Right hindlimb (tissue), 1 donor: ENCODE measurements at regions not wholly inside any gene's neighbourhood (a gene's known extent, or its start where the extent isn't known, plus 50 kb on each side); places are given as distances from the start of the nearest gene placed in this dataset.

ENCODE experiments used
- DNase-seq: peaks from one replicate; pipeline ENCODE4 v3.0.0-alpha.2; 2018

GRCh38 chr7:52877240-52877639, 158.2 kb upstream of the POM121L12 start:
- no peak for DNase-seq

- DNase-seq = no peak
Measured at GRCh38 chr7:52876402-52876801, 159.0 kb upstream of the POM121L12 start.

GRCh38 chr7:52863652-52864051, 171.8 kb upstream of the POM121L12 start:
- DNase-seq = no peak

GRCh38 chr7:52862321-52862720, 173.1 kb upstream of the POM121L12 start:
- no peak for DNase-seq

GRCh38 chr7:52857367-52857766, 178.1 kb upstream of the POM121L12 start:
- DNase-seq = no peak

GRCh38 chr7:52854681-52855080, 180.8 kb upstream of the POM121L12 start:
- no peak for DNase-seq

GRCh38 chr7:52851547-52851946, 183.9 kb upstream of the POM121L12 start:
- DNase-seq = no peak

GRCh38 chr7:52843436-52843835, 192.0 kb upstream of the POM121L12 start:
- DNase-seq = no peak

GRCh38 chr7:52842202-52842900, 193.1 kb upstream of the POM121L12 start:
- DNase-seq = no peak

GRCh38 chr7:52838981-52839411, 196.4 kb upstream of the POM121L12 start:
- peak; percentile 30 for DNase-seq

GRCh38 chr7:52831321-52831720, 204.1 kb upstream of the POM121L12 start:
- no peak for DNase-seq

- DNase-seq = no peak
Measured at GRCh38 chr7:52830801-52831200, 204.6 kb upstream of the POM121L12 start.

GRCh38 chr7:52826515-52827265, 208.7 kb upstream of the POM121L12 start:
- DNase-seq = no peak

GRCh38 chr7:52825611-52826010, 209.8 kb upstream of the POM121L12 start:
- DNase-seq = no peak

- DNase-seq = no peak
Measured at GRCh38 chr7:52811537-52811936, 223.9 kb upstream of the POM121L12 start.

- no peak for DNase-seq
Measured at GRCh38 chr7:52799817-52800216, 235.6 kb upstream of the POM121L12 start.

- DNase-seq = no peak
Measured at GRCh38 chr7:52797801-52798200, 237.6 kb upstream of the POM121L12 start.

- DNase-seq = no peak
Measured at GRCh38 chr7:52794621-52795020, 240.8 kb upstream of the POM121L12 start.

GRCh38 chr7:52791176-52791700, 244.2 kb upstream of the POM121L12 start:
- no peak for DNase-seq

- no peak for DNase-seq
Measured at GRCh38 chr7:52786174-52786573, 249.3 kb upstream of the POM121L12 start.

- DNase-seq = no peak
Measured at GRCh38 chr7:52782348-52782747, 253.1 kb upstream of the POM121L12 start.

GRCh38 chr7:52781250-52781649, 254.2 kb upstream of the POM121L12 start:
- no peak for DNase-seq

GRCh38 chr7:52779004-52779403, 256.4 kb upstream of the POM121L12 start:
- no peak for DNase-seq
